ENCODE measurements at regions not wholly inside any gene's neighbourhood (a gene's known extent, or its start where the extent isn't known, plus 50 kb on each side); places are given as distances from the start of the nearest gene placed in this dataset.

GRCh38 chr9:86470326-86470725, 116.1 kb upstream of the TUT7 start:
- DNase-seq = no peak

- DNase-seq = no peak
Measured at GRCh38 chr9:86469476-86470250, 115.5 kb upstream of the TUT7 start.

GRCh38 chr9:86464242-86464641, 110.0 kb upstream of the TUT7 start:
- DNase-seq = no peak

- no peak for DNase-seq
Measured at GRCh38 chr9:86460216-86461002, 106.2 kb upstream of the TUT7 start.

- DNase-seq = no peak
Measured at GRCh38 chr9:86459599-86460155, 105.5 kb upstream of the TUT7 start.

- DNase-seq = no peak
Measured at GRCh38 chr9:86459191-86459590, 105.0 kb upstream of the TUT7 start.

- no peak for DNase-seq
Measured at GRCh38 chr9:86458191-86458855, 104.1 kb upstream of the TUT7 start.

- no peak for DNase-seq
Measured at GRCh38 chr9:86456416-86456815, 102.2 kb upstream of the TUT7 start.

- peak; percentile 17 for DNase-seq
Measured at GRCh38 chr9:86454701-86455615, 100.7 kb upstream of the TUT7 start.

- DNase-seq = no peak
Measured at GRCh38 chr9:86452201-86452828, 98.1 kb upstream of the TUT7 start.

GRCh38 chr9:86449246-86449645, 95.0 kb upstream of the TUT7 start:
- DNase-seq = no peak

- DNase-seq = no peak
Measured at GRCh38 chr9:86445671-86446070, 91.5 kb upstream of the TUT7 start.

GRCh38 chr9:86443992-86444391, 89.8 kb upstream of the TUT7 start:
- no peak for DNase-seq

GRCh38 chr9:86434039-86434726, 80.0 kb upstream of the TUT7 start:
- DNase-seq = peak; percentile 44

- DNase-seq = no peak
Measured at GRCh38 chr9:86424251-86424891, 70.2 kb upstream of the TUT7 start.

GRCh38 chr9:86413971-86414880, 60.0 kb upstream of the TUT7 start:
- DNase-seq = peak; percentile 31

GRCh38 chr9:86410281-86410680, 56.1 kb upstream of the TUT7 start:
- no peak for DNase-seq

GRCh38 chr9:86408121-86408520, 53.9 kb upstream of the TUT7 start:
- DNase-seq = no peak

GRCh38 chr9:86407022-86407421, 52.8 kb upstream of the TUT7 start:
- DNase-seq = peak; percentile 6

- peak; percentile 17 for DNase-seq
Measured at GRCh38 chr9:86406366-86406765, 52.2 kb upstream of the TUT7 start.
